ENCODE measurements at regions not wholly inside any gene's neighbourhood (a gene's known extent, or its start where the extent isn't known, plus 50 kb on each side); places are given as distances from the start of the nearest gene placed in this dataset.

GRCh38 chr6:30832864-30833263 is 51.5 kb upstream of the DDR1 start:
- ATAC-seq (ENCODE audit: low read depth): no peak
- DNase-seq (ENCODE audit: low spot score in 2 of 2): no peak
- Mint-ChIP-seq H3K27ac (no peak overlapping the region), H3K4me1 (peaks cover 17% of the 10 kb centered on the region), H3K4me3 (no peak overlapping the region), H3K27me3 (peaks cover 7% of the 10 kb centered on the region), H3K9me3 (no peaks in the 10 kb centered on the region), H3K36me3 (no peaks in the 10 kb centered on the region)

DNA sequence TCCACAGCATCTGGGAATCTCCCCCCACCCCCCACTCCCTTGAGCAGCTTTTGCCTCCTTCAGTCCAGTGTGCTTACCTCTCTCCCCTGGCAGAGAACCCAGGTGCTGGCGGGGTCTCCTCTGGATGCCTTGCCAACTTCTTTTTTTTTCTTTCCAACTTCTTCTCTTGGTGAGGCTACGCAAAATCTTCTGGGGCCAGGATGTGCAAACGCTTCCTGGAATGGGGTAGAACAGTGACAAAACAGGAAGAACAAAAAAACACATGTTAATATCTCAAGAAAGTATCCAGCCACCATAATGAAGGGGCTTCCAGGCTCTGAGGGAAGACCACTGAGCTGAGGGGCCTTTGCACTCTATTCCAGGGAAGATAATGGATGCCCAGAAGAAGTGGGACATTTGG is 53.9 kb upstream of the DDR1 start:
- ATAC-seq (ENCODE audit: low read depth) (no peak), DNase-seq (ENCODE audit: low spot score in 2 of 2) (no peak)
- Mint-ChIP-seq H3K36me3 (no peaks in the 10 kb centered on the region), H3K27ac (peak overlapping the region; percentile 43), H3K9me3 (no peaks in the 10 kb centered on the region), H3K4me1 (peaks cover 12% of the 10 kb centered on the region), H3K4me3 (peak overlapping the region; percentile 54), H3K27me3 (peaks cover 7% of the 10 kb centered on the region)

DNA sequence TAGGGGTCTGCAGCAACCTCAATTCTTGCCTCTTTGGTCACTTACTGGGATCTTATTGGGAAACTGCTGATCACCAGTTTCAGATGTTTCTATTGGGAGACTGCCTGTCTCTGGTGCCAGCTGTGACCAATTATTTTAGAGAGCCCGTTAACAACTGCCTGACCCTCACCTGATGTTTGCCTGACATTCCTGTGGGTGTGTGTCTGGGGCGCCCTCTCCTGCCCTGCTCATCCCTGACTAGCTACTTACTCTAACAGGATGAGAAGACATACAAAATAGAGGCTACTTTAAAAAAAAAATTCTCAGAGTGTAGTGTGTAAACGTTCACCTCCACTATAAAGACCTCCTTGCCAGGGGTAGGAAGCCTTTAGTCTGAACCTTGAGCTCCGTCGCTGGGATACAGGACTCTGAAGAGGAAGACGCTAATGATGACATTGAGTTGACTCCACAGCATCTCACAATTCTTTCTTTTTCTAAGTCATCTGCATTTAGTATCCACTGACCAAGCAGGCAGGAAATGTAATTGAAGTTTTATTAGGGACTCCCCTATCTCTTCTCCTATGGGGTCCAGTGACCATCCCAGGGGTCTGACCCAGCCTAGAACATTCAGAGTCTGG is 54.6 kb upstream of the DDR1 start:
- no peak overlapping the region for H3K4me3 Mint-ChIP-seq

GRCh38 chr6:30829033-30829432 is 55.3 kb upstream of the DDR1 start:
- ATAC-seq (ENCODE audit: low read depth) (no peak), DNase-seq (ENCODE audit: low spot score in 2 of 2) (no peak)
- H3K4me3 Mint-ChIP-seq: no peak overlapping the region
- no peaks in the 10 kb centered on the region for H3K36me3 Mint-ChIP-seq
- no peak overlapping the region for H3K27ac Mint-ChIP-seq
- peaks cover 6% of the 10 kb centered on the region for H3K27me3 Mint-ChIP-seq
- peaks cover 13% of the 10 kb centered on the region for H3K4me1 Mint-ChIP-seq
- H3K9me3 Mint-ChIP-seq: no peaks in the 10 kb centered on the region

More for the DNA sequence above, 54.6 kb upstream of the DDR1 start:
- DNase-seq (ENCODE audit: low spot score in 2 of 2): no peak
- no peaks in the 10 kb centered on the region for H3K9me3 Mint-ChIP-seq
- H3K27ac Mint-ChIP-seq: no peak overlapping the region
- peaks cover 7% of the 10 kb centered on the region for H3K27me3 Mint-ChIP-seq
- H3K4me1 Mint-ChIP-seq: peaks cover 13% of the 10 kb centered on the region
- ATAC-seq (ENCODE audit: low read depth): no peak
- H3K36me3 Mint-ChIP-seq: no peaks in the 10 kb centered on the region

DNA sequence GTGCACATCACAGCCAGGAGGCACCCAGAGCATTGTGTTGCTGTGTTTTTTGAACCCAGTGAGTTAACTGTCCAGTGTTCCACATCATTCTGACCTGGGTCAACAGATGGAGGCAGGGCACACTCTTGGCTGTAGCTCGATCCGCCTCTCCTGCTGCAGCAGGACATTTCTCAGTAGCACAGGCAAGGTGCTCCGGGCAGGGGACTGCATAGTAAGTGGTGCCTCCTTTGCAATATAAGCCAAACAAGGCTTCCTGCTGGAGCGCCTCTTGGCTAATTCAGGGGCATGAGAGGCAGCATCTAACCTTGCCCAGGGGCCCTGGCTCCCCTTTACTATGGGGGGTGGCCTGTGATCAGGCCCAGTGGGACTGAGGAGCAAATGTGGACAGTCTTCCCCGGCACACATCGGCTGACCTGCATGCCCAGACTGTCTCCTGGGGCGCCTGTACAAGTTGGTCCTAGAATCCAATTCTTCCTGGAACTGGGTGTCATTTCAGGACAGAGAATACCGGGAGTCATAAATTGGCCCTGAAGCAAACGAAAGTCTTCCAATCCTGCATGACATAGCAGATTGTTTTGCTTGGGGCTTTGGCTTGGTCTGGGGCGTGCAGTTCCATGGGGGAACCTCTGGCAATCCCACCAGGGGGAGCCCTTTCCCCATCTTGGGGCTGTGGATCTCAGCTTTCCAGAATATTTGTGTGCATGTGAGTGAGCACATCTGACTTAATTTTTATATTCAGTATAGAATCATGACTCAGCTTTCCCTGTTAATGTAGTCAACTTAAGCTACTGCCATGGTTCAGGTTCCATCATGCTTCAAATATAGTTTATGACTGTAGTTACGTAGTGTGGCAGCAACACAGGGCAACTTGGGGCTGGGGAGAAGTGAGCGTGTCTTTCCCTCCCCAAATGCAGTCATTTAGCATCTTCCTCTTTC is 56.0 kb upstream of the DDR1 start:
- Mint-ChIP-seq H3K4me1 (peaks cover 16% of the 10 kb centered on the region), H3K9me3 (no peaks in the 10 kb centered on the region), H3K27me3 (peaks cover 9% of the 10 kb centered on the region), H3K4me3 (no peak overlapping the region), H3K27ac (no peak overlapping the region), H3K36me3 (no peaks in the 10 kb centered on the region)
- DNase-seq (ENCODE audit: low spot score in 2 of 2) (peak; percentile 78), ATAC-seq (ENCODE audit: low read depth) (peak; percentile 90)

- H3K4me1 Mint-ChIP-seq: peaks cover 18% of the 10 kb centered on the region
- ATAC-seq (ENCODE audit: low read depth) (no peak), DNase-seq (ENCODE audit: low spot score in 2 of 2) (no peak)
- no peak overlapping the region for H3K27ac Mint-ChIP-seq
- H3K9me3 Mint-ChIP-seq: no peaks in the 10 kb centered on the region
- no peak overlapping the region for H3K4me3 Mint-ChIP-seq
- peaks cover 8% of the 10 kb centered on the region for H3K27me3 Mint-ChIP-seq
- no peaks in the 10 kb centered on the region for H3K36me3 Mint-ChIP-seq
These were observed 57.4 kb upstream of the DDR1 start for GRCh38 chr6:30826961-30827342.

- Mint-ChIP-seq H3K4me1 (peaks cover 14% of the 10 kb centered on the region), H3K4me3 (no peak overlapping the region), H3K36me3 (no peaks in the 10 kb centered on the region), H3K27me3 (peaks cover 5% of the 10 kb centered on the region), H3K27ac (no peak overlapping the region), H3K9me3 (no peaks in the 10 kb centered on the region)
- ATAC-seq (ENCODE audit: low read depth): no peak
- DNase-seq (ENCODE audit: low spot score in 2 of 2): no peak
These were observed 59.6 kb upstream of the DDR1 start for GRCh38 chr6:30824698-30825097.

DNA sequence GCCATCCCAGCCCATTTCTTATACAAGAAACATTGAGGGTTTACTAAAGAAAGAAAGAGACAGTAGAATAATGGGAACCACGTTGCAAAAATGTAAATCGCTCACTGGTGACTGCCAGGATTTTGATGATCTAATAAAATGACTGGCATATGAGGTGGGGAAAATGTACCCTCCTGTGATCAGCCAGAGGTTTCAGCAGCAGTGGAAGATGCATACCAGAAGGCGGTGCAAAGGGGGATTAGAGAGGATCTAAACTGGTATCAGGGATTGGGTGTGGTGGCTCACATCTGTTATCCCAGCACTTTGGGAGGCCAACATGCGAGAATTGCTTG is 60.8 kb upstream of the DDR1 start:
- Mint-ChIP-seq H3K4me3 (no peak overlapping the region), H3K36me3 (no peaks in the 10 kb centered on the region), H3K9me3 (no peaks in the 10 kb centered on the region), H3K27me3 (peaks cover 6% of the 10 kb centered on the region), H3K27ac (no peak overlapping the region), H3K4me1 (peaks cover 10% of the 10 kb centered on the region)
- ATAC-seq (ENCODE audit: low read depth): no peak
- no peak for DNase-seq (ENCODE audit: low spot score in 2 of 2)

GRCh38 chr6:30821862-30822784 is 62.2 kb upstream of the DDR1 start:
- H3K4me1 Mint-ChIP-seq: peaks cover 12% of the 10 kb centered on the region
- H3K4me3 Mint-ChIP-seq: no peak overlapping the region
- H3K27ac Mint-ChIP-seq: no peak overlapping the region
- ATAC-seq (ENCODE audit: low read depth) (peak; percentile 49), DNase-seq (ENCODE audit: low spot score in 2 of 2) (peak in 1 of 2 donors; percentile 48)
- H3K36me3 Mint-ChIP-seq: no peaks in the 10 kb centered on the region
- no peaks in the 10 kb centered on the region for H3K9me3 Mint-ChIP-seq
- H3K27me3 Mint-ChIP-seq: peaks cover 7% of the 10 kb centered on the region

DNA sequence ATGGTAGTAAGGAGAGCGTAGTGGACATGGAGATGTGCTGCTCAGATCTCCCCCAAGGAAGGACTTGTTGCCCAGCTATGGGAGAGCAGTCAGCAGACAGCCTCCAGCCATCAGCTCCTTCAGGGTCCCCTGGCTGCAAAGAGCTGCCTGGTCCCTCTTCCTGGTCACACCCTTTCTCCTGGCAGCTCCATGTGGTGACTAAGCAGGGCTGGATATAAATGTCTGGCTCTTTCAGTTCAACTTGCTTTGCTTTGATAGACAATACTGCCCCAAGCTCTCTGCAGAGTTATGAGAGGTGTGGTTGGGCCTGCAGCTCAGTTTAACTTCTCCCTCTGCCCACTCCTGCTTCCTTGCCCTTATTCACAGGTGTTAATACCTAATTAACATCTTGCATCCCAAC is 64.1 kb upstream of the DDR1 start:
- H3K36me3 Mint-ChIP-seq: no peaks in the 10 kb centered on the region
- ATAC-seq (ENCODE audit: low read depth) (no peak), DNase-seq (ENCODE audit: low spot score in 2 of 2) (no peak)
- H3K27ac Mint-ChIP-seq: peak overlapping the region; percentile 6
- no peak overlapping the region for H3K4me3 Mint-ChIP-seq
- peaks cover 7% of the 10 kb centered on the region for H3K27me3 Mint-ChIP-seq
- no peaks in the 10 kb centered on the region for H3K9me3 Mint-ChIP-seq
- H3K4me1 Mint-ChIP-seq: peaks cover 14% of the 10 kb centered on the region

- Mint-ChIP-seq H3K36me3 (no peaks in the 10 kb centered on the region), H3K9me3 (no peaks in the 10 kb centered on the region), H3K27me3 (peaks cover 7% of the 10 kb centered on the region), H3K27ac (peak overlapping the region; percentile 6), H3K4me1 (peaks cover 12% of the 10 kb centered on the region), H3K4me3 (no peak overlapping the region)
- ATAC-seq (ENCODE audit: low read depth): no peak
- no peak for DNase-seq (ENCODE audit: low spot score in 2 of 2)
These were observed 64.9 kb upstream of the DDR1 start for GRCh38 chr6:30819297-30819917.

GRCh38 chr6:30818391-30818841 is 65.9 kb upstream of the DDR1 start:
- no peak for ATAC-seq (ENCODE audit: low read depth)
- peaks cover 14% of the 10 kb centered on the region for H3K4me1 Mint-ChIP-seq
- no peak for DNase-seq (ENCODE audit: low spot score in 2 of 2)
- no peak overlapping the region for H3K27ac Mint-ChIP-seq
- H3K4me3 Mint-ChIP-seq: no peak overlapping the region
- peaks cover 7% of the 10 kb centered on the region for H3K27me3 Mint-ChIP-seq
- no peaks in the 10 kb centered on the region for H3K36me3 Mint-ChIP-seq
- H3K9me3 Mint-ChIP-seq: no peaks in the 10 kb centered on the region

- DNase-seq (ENCODE audit: low spot score in 2 of 2): no peak
- Mint-ChIP-seq H3K27me3 (peaks cover 5% of the 10 kb centered on the region), H3K36me3 (no peaks in the 10 kb centered on the region), H3K4me1 (peaks cover 12% of the 10 kb centered on the region), H3K27ac (peak overlapping the region; percentile 33), H3K9me3 (no peaks in the 10 kb centered on the region), H3K4me3 (no peak overlapping the region)
- peak; percentile 78 for ATAC-seq (ENCODE audit: low read depth)
These were observed 67.3 kb upstream of the DDR1 start for GRCh38 chr6:30816791-30817739.
